ENCODE measurements at regions not wholly inside any gene's neighbourhood (a gene's known extent, or its start where the extent isn't known, plus 50 kb on each side); places are given as distances from the start of the nearest gene placed in this dataset.

- H3K27me3 ChIP-seq (ENCODE audit: control insufficient read depth, insufficient read depth, low read length): no peaks in the 10 kb centered on the region
- no peak overlapping the region for H2AFZ ChIP-seq (ENCODE audit: low read length)
- H3K4me3 ChIP-seq (replicated peaks in 1 of 4; ENCODE audit: control extremely low read depth in 1 of 4, insufficient read depth in 1 of 4, low read depth in 3 of 4, low read length in 4 of 4): no peak overlapping the region
- H4K20me1 ChIP-seq (ENCODE audit: control insufficient read depth, extremely low read depth, insufficient read depth, low read length): no peaks in the 10 kb centered on the region
- TF ChIP-seq CTCF (conservative IDR thresholded peaks at IDR 0.05 in 1 of 2, IDR thresholded peaks at IDR 0.05 in 1 of 2; ENCODE audit: low read depth in 1 of 2, low read length in 2 of 2) (no peak), EZH2 (IDR thresholded peaks at IDR 0.05; ENCODE audit: low read length, missing control alignments) (no peak)
- DNase-seq (ENCODE audit: low read depth in 2 of 2): no peak
- no peak overlapping the region for H3K27ac ChIP-seq (ENCODE audit: insufficient read depth, low read length)
- no peak overlapping the region for H3K4me2 ChIP-seq (ENCODE audit: extremely low read depth, insufficient read depth, low read length)
- no peaks in the 10 kb centered on the region for H3K36me3 ChIP-seq (ENCODE audit: control insufficient read depth, insufficient read depth, low read length)
- H3K9me3 ChIP-seq (ENCODE audit: control insufficient read depth, insufficient read depth, low read depth, low read length): no peaks in the 10 kb centered on the region
- H3K9ac ChIP-seq (ENCODE audit: insufficient read depth, low read length): no peak overlapping the region
- no peaks in the 10 kb centered on the region for H3K4me1 ChIP-seq (ENCODE audit: control insufficient read depth, extremely low read depth, insufficient read depth, low read length)
- no peaks in the 10 kb centered on the region for H3K79me2 ChIP-seq (ENCODE audit: control insufficient read depth, insufficient read depth, low read length)
Observed at GRCh38 chr5:152178350-152178699, 226.8 kb downstream of the NMUR2 start.

- Histone ChIP-seq H3K9ac (ENCODE audit: insufficient read depth, low read length) (no peak overlapping the region), H3K4me2 (ENCODE audit: extremely low read depth, insufficient read depth, low read length) (no peak overlapping the region), H3K27ac (ENCODE audit: insufficient read depth, low read length) (no peak overlapping the region), H3K4me1 (ENCODE audit: control insufficient read depth, extremely low read depth, insufficient read depth, low read length) (no peaks in the 10 kb centered on the region), H3K36me3 (ENCODE audit: control insufficient read depth, insufficient read depth, low read length) (no peaks in the 10 kb centered on the region), H3K27me3 (ENCODE audit: control insufficient read depth, insufficient read depth, low read length) (no peaks in the 10 kb centered on the region), H3K4me3 (replicated peaks in 1 of 4; ENCODE audit: control extremely low read depth in 1 of 4, insufficient read depth in 1 of 4, low read depth in 3 of 4, low read length in 4 of 4) (no peak overlapping the region), H2AFZ (ENCODE audit: low read length) (no peak overlapping the region), H3K79me2 (ENCODE audit: control insufficient read depth, insufficient read depth, low read length) (no peaks in the 10 kb centered on the region), H3K9me3 (ENCODE audit: control insufficient read depth, insufficient read depth, low read depth, low read length) (no peaks in the 10 kb centered on the region), H4K20me1 (ENCODE audit: control insufficient read depth, extremely low read depth, insufficient read depth, low read length) (no peaks in the 10 kb centered on the region)
- no peak for TF ChIP-seq CTCF (conservative IDR thresholded peaks at IDR 0.05 in 1 of 2, IDR thresholded peaks at IDR 0.05 in 1 of 2; ENCODE audit: low read depth in 1 of 2, low read length in 2 of 2)
- TF ChIP-seq EZH2 (IDR thresholded peaks at IDR 0.05; ENCODE audit: low read length, missing control alignments): no peak
- no peak for DNase-seq (ENCODE audit: low read depth in 2 of 2)
Observed at GRCh38 chr5:152177626-152178349, 227.3 kb downstream of the NMUR2 start.

GRCh38 chr5:152171888-152172287 lies 233.2 kb downstream of the NMUR2 start:
- no peak overlapping the region for H2AFZ ChIP-seq (ENCODE audit: low read length)
- H3K9ac ChIP-seq (ENCODE audit: insufficient read depth, low read length): no peak overlapping the region
- no peaks in the 10 kb centered on the region for H3K4me1 ChIP-seq (ENCODE audit: control insufficient read depth, extremely low read depth, insufficient read depth, low read length)
- no peaks in the 10 kb centered on the region for H3K36me3 ChIP-seq (ENCODE audit: control insufficient read depth, insufficient read depth, low read length)
- H3K9me3 ChIP-seq (ENCODE audit: control insufficient read depth, insufficient read depth, low read depth, low read length): no peaks in the 10 kb centered on the region
- H3K79me2 ChIP-seq (ENCODE audit: control insufficient read depth, insufficient read depth, low read length): no peaks in the 10 kb centered on the region
- no peaks in the 10 kb centered on the region for H4K20me1 ChIP-seq (ENCODE audit: control insufficient read depth, extremely low read depth, insufficient read depth, low read length)
- no peak for DNase-seq (ENCODE audit: low read depth in 2 of 2)
- H3K27me3 ChIP-seq (ENCODE audit: control insufficient read depth, insufficient read depth, low read length): no peaks in the 10 kb centered on the region
- H3K4me2 ChIP-seq (ENCODE audit: extremely low read depth, insufficient read depth, low read length): no peak overlapping the region
- no peak overlapping the region for H3K27ac ChIP-seq (ENCODE audit: insufficient read depth, low read length)
- H3K4me3 ChIP-seq (replicated peaks in 1 of 4; ENCODE audit: control extremely low read depth in 1 of 4, insufficient read depth in 1 of 4, low read depth in 3 of 4, low read length in 4 of 4): no peak overlapping the region
- TF ChIP-seq EZH2 (IDR thresholded peaks at IDR 0.05; ENCODE audit: low read length, missing control alignments) (no peak), CTCF (conservative IDR thresholded peaks at IDR 0.05 in 1 of 2, IDR thresholded peaks at IDR 0.05 in 1 of 2; ENCODE audit: low read depth in 1 of 2, low read length in 2 of 2) (no peak)

Data from fibroblast of lung (primary cell).